NCI-H82 treated with DMSO at 0.1 percent for 48 hours (cell line): ENCODE measurements at regions not wholly inside any gene's neighbourhood (a gene's known extent, or its start where the extent isn't known, plus 50 kb on each side); places are given as distances from the start of the nearest gene placed in this dataset.

Experiments used
- DNase-seq: peaks from one replicate; lab custom pipeline; 2025; ENCODE audit not compliant: unreplicated experiment; lab: John Stamatoyannopoulos, UW

- no peak for DNase-seq
These were observed 515.9 kb upstream of the CELF4 start for GRCh38 chr18:38081516-38081915.

- DNase-seq = no peak
These were observed 511.6 kb upstream of the CELF4 start for GRCh38 chr18:38077229-38077628.

GRCh38 chr18:38076346-38077070 lies 510.9 kb upstream of the CELF4 start:
- peak; percentile 86 for DNase-seq

GRCh38 chr18:38074298-38074876 lies 508.8 kb upstream of the CELF4 start:
- DNase-seq = no peak

GRCh38 chr18:38067821-38068220 lies 502.2 kb upstream of the CELF4 start:
- no peak for DNase-seq

- no peak for DNase-seq
These were observed 501.5 kb upstream of the CELF4 start for GRCh38 chr18:38067086-38067485.

GRCh38 chr18:38052879-38053590 lies 487.4 kb upstream of the CELF4 start:
- no peak for DNase-seq

GRCh38 chr18:38047820-38048219 lies 482.2 kb upstream of the CELF4 start:
- DNase-seq = no peak

- no peak for DNase-seq
These were observed 481.1 kb upstream of the CELF4 start for GRCh38 chr18:38046651-38047050.

GRCh38 chr18:38045845-38046244 lies 480.2 kb upstream of the CELF4 start:
- DNase-seq = no peak

- no peak for DNase-seq
These were observed 476.8 kb upstream of the CELF4 start for GRCh38 chr18:38042211-38042890.

GRCh38 chr18:38038242-38038641 lies 472.6 kb upstream of the CELF4 start:
- no peak for DNase-seq

- DNase-seq = no peak
These were observed 469.6 kb upstream of the CELF4 start for GRCh38 chr18:38035193-38035592.

GRCh38 chr18:38033282-38033681 lies 467.7 kb upstream of the CELF4 start:
- DNase-seq = no peak

- DNase-seq = no peak
These were observed 466.9 kb upstream of the CELF4 start for GRCh38 chr18:38032516-38032915.

- DNase-seq = no peak
These were observed 463.3 kb upstream of the CELF4 start for GRCh38 chr18:38028946-38029345.

GRCh38 chr18:38025433-38026038 lies 459.9 kb upstream of the CELF4 start:
- no peak for DNase-seq

- no peak for DNase-seq
These were observed 458.3 kb upstream of the CELF4 start for GRCh38 chr18:38023871-38024270.

GRCh38 chr18:38022234-38022633 lies 456.6 kb upstream of the CELF4 start:
- DNase-seq = no peak

GRCh38 chr18:38019292-38019691 lies 453.7 kb upstream of the CELF4 start:
- DNase-seq = no peak
